Aorta (tissue), 5 donors: ENCODE measurements at regions not wholly inside any gene's neighbourhood (a gene's known extent, or its start where the extent isn't known, plus 50 kb on each side); places are given as distances from the start of the nearest gene placed in this dataset.
"Not testable (repeated sequence)": the region's sequence is repeated elsewhere in the genome, so short reads cannot be mapped to it uniquely, and the experiment has no call there.

Experiments used
- ATAC-seq: fragments of 200-7000 bp; cut with Tn5 transposase; one replicate; pipeline ENCODE4 v1.9.1; 2022; ENCODE audit warnings: moderate library complexity; ENCODE audit not compliant: low FRiP score
- DNase-seq, 2 donors: peaks; one replicate each; pipeline ENCODE4 v3.0.0-alpha.2; 2020
- H3K27ac ChIP-seq, 2 donors: one replicate each; pipeline ENCODE4 v1.5.1; 2013; ENCODE audit warnings: low read length in 2 of 2, mild to moderate bottlenecking in 2 of 2, moderate library complexity in 2 of 2, control low read depth in 1 of 2, inconsistent platforms in 1 of 2, low read depth in 1 of 2
- H3K27me3 ChIP-seq, 2 donors: one replicate each; pipeline ENCODE4 v1.6.1; 2013; ENCODE audit warnings: control low read depth in 1 of 2, low read length in 1 of 2, mild to moderate bottlenecking in 1 of 2, moderate library complexity in 1 of 2; ENCODE audit not compliant: insufficient read depth in 2 of 2, control insufficient read depth in 1 of 2
- H3K36me3 ChIP-seq, 2 donors: one replicate each; pipeline ENCODE4 v1.6.1; 2013; ENCODE audit warnings: control low read depth in 1 of 2, low read length in 1 of 2, mild to moderate bottlenecking in 1 of 2; ENCODE audit not compliant: insufficient read depth in 2 of 2, control insufficient read depth in 1 of 2
- H3K4me1 ChIP-seq, 2 donors: one replicate each; pipeline ENCODE4 v1.6.1; 2013; ENCODE audit warnings: low read length in 2 of 2, control low read depth in 1 of 2, mild to moderate bottlenecking in 1 of 2, moderate library complexity in 1 of 2; ENCODE audit not compliant: insufficient read depth in 2 of 2, control insufficient read depth in 1 of 2
- H3K4me3 ChIP-seq, 2 donors: one replicate each; pipeline ENCODE4 v1.5.1; 2013; ENCODE audit warnings: low read length in 2 of 2, control low read depth in 1 of 2, mild to moderate bottlenecking in 1 of 2
- H3K9me3 ChIP-seq: one replicate; pipeline ENCODE4 v1.6.1; 2013; ENCODE audit warnings: mild to moderate bottlenecking, low read length; ENCODE audit not compliant: control insufficient read depth
- WGBS, 2 donors: extraction: QIAGEN DNeasy Blood & Tissue Kit; methylation state at CpG; one replicate each; pipeline ENCODE4 v1.1.7; 2013; 5-methylcytosine and 5-hydroxymethylcytosine counted together
- intact Hi-C, 2 donors: fragments of 100-400 bp; cut with DNase I; formaldehyde crosslinking; loops; one replicate each; pipeline versions ENCODE4 v1.14.2 to v1.15.0; 2022
- donor health status: healthy with polysubstance abuse.
- donor health status: Bipolar disorder and iron deficiency.
- donor health status: DM: no; HTN: no; CAD: no.
- donor health status: DM: no; HTN: no; CAD: no.
- donor health status: DM: yes; HTN: yes; CAD: no.

GRCh38 chrX:140053846-140054245 is 88.5 kb upstream of the CXorf66 start:
- H3K27me3 ChIP-seq = no peaks in the 10 kb centered on the region
- no peak overlapping the region for H3K27ac ChIP-seq
- no peaks in the 10 kb centered on the region for H3K9me3 ChIP-seq
- 25 to 40% methylated on average over 5 of the region's 5 CpGs for WGBS, 2 donors
- no peaks in the 10 kb centered on the region for H3K4me1 ChIP-seq
- intact Hi-C loops = no loop called here
- ATAC-seq (no peak), DNase-seq (no peak)
- H3K36me3 ChIP-seq = no peaks in the 10 kb centered on the region
- H3K4me3 ChIP-seq = no peak overlapping the region

- Histone ChIP-seq H3K4me1 (no peaks in the 10 kb centered on the region), H3K27ac (no peak overlapping the region), H3K36me3 (no peaks in the 10 kb centered on the region), H3K27me3 (no peaks in the 10 kb centered on the region), H3K4me3 (no peak overlapping the region), H3K9me3 (no peaks in the 10 kb centered on the region)
- ATAC-seq (no peak), DNase-seq (no peak)
- intact Hi-C loops = no loop called here
Measured at GRCh38 chrX:140050906-140051305, 85.6 kb upstream of the CXorf66 start.

- H3K4me3 ChIP-seq = no peak overlapping the region
- no peaks in the 10 kb centered on the region for H3K4me1 ChIP-seq
- no peaks in the 10 kb centered on the region for H3K27me3 ChIP-seq
- ATAC-seq = no peak
- peaks cover 2% of the 10 kb centered on the region for H3K9me3 ChIP-seq
- H3K36me3 ChIP-seq = no peaks in the 10 kb centered on the region
- DNase-seq = no peak
- WGBS, 2 donors = 41 to 60% methylated on average over 5 of the region's 5 CpGs
- H3K27ac ChIP-seq = no peak overlapping the region
- intact Hi-C loops = no loop called here
Measured at GRCh38 chrX:140040386-140040785, 75.1 kb upstream of the CXorf66 start.

GRCh38 chrX:140038842-140039241 is 73.5 kb upstream of the CXorf66 start:
- no peaks in the 10 kb centered on the region for H3K4me1 ChIP-seq
- no peak for DNase-seq
- no peak for ATAC-seq

GRCh38 chrX:140034916-140035315 is 69.6 kb upstream of the CXorf66 start:
- DNase-seq = no peak
- no peak overlapping the region for H3K27ac ChIP-seq
- intact Hi-C loops = no loop called here
- no peaks in the 10 kb centered on the region for H3K4me1 ChIP-seq
- WGBS, 2 donors = 11 to 14% methylated on average over 4 of the region's 4 CpGs
- ATAC-seq = no peak
- no peak overlapping the region for H3K4me3 ChIP-seq
- no peaks in the 10 kb centered on the region for H3K36me3 ChIP-seq
- H3K9me3 ChIP-seq = peaks cover 2% of the 10 kb centered on the region
- H3K27me3 ChIP-seq = no peaks in the 10 kb centered on the region

More at GRCh38 chrX:140038842-140039241, 73.5 kb upstream of the CXorf66 start:
- peaks cover 2% of the 10 kb centered on the region for H3K9me3 ChIP-seq
- intact Hi-C loops = no loop called here
- H3K27me3 ChIP-seq = no peaks in the 10 kb centered on the region
- no peak overlapping the region for H3K27ac ChIP-seq
- H3K36me3 ChIP-seq = no peaks in the 10 kb centered on the region
- H3K4me3 ChIP-seq = no peak overlapping the region

- ATAC-seq (no peak), DNase-seq (no peak)
- WGBS, 2 donors = 77 to 79% methylated on average over 1 of the region's 1 CpG
- Histone ChIP-seq H3K9me3 (no peaks in the 10 kb centered on the region), H3K27me3 (no peaks in the 10 kb centered on the region), H3K4me1 (no peaks in the 10 kb centered on the region), H3K4me3 (no peak overlapping the region), H3K36me3 (no peaks in the 10 kb centered on the region), H3K27ac (no peak overlapping the region)
- intact Hi-C loops = no loop called here
Measured at GRCh38 chrX:140022482-140022881, 57.2 kb upstream of the CXorf66 start.

- H3K9me3 ChIP-seq, ATAC-seq, H3K36me3 ChIP-seq, H3K4me3 ChIP-seq, H3K27me3 ChIP-seq, H3K27ac ChIP-seq, DNase-seq, intact Hi-C loops, H3K4me1 ChIP-seq: not testable (repeated sequence)
- WGBS, 2 donors = 64 to 76% methylated on average over 1 of the region's 3 CpGs
Measured at GRCh38 chrX:140019134-140019533, 53.8 kb upstream of the CXorf66 start.
